ENCODE measurements at regions not wholly inside any gene's neighbourhood (a gene's known extent, or its start where the extent isn't known, plus 50 kb on each side); places are given as distances from the start of the nearest gene placed in this dataset.

- H3K4me1 Mint-ChIP-seq (ENCODE audit: low read depth), result no peaks in the 10 kb centered on the region
- no peaks in the 10 kb centered on the region for H3K27me3 Mint-ChIP-seq (ENCODE audit: low read depth)
- no peaks in the 10 kb centered on the region for H3K36me3 Mint-ChIP-seq (ENCODE audit: low read depth)
- TF ChIP-seq CTCF (IDR thresholded peaks at IDR 0.05), result no peak
- H3K27ac Mint-ChIP-seq (ENCODE audit: unreplicated experiment), result no peak overlapping the region
- DNase-seq (ENCODE audit: low spot score), result no peak
- H3K4me3 Mint-ChIP-seq (ENCODE audit: unreplicated experiment), result no peak overlapping the region
- H3K9me3 Mint-ChIP-seq (ENCODE audit: low read depth), result peaks cover 11% of the 10 kb centered on the region
These were observed 216.4 kb upstream of the TSHZ2 start for GRCh38 chr20:52755744-52756143.

- Mint-ChIP-seq H3K27ac (ENCODE audit: unreplicated experiment) (no peak overlapping the region), H3K9me3 (ENCODE audit: low read depth) (peaks cover 11% of the 10 kb centered on the region), H3K27me3 (ENCODE audit: low read depth) (no peaks in the 10 kb centered on the region), H3K4me3 (ENCODE audit: unreplicated experiment) (no peak overlapping the region), H3K4me1 (ENCODE audit: low read depth) (no peaks in the 10 kb centered on the region), H3K36me3 (ENCODE audit: low read depth) (no peaks in the 10 kb centered on the region)
- TF ChIP-seq CTCF (IDR thresholded peaks at IDR 0.05), result no peak
- no peak for DNase-seq (ENCODE audit: low spot score)
These were observed 217.8 kb upstream of the TSHZ2 start for GRCh38 chr20:52754366-52754765.

- peaks cover 11% of the 10 kb centered on the region for H3K9me3 Mint-ChIP-seq (ENCODE audit: low read depth)
- H3K27me3 Mint-ChIP-seq (ENCODE audit: low read depth), result no peaks in the 10 kb centered on the region
- no peaks in the 10 kb centered on the region for H3K36me3 Mint-ChIP-seq (ENCODE audit: low read depth)
- H3K4me3 Mint-ChIP-seq (ENCODE audit: unreplicated experiment), result no peak overlapping the region
- H3K4me1 Mint-ChIP-seq (ENCODE audit: low read depth), result no peaks in the 10 kb centered on the region
- no peak for DNase-seq (ENCODE audit: low spot score)
- H3K27ac Mint-ChIP-seq (ENCODE audit: unreplicated experiment), result no peak overlapping the region
- no peak for TF ChIP-seq CTCF (IDR thresholded peaks at IDR 0.05)
These were observed 220.1 kb upstream of the TSHZ2 start for GRCh38 chr20:52752023-52752422.

- Mint-ChIP-seq H3K9me3 (ENCODE audit: low read depth) (peaks cover 11% of the 10 kb centered on the region), H3K4me1 (ENCODE audit: low read depth) (no peaks in the 10 kb centered on the region), H3K36me3 (ENCODE audit: low read depth) (no peaks in the 10 kb centered on the region), H3K27ac (ENCODE audit: unreplicated experiment) (no peak overlapping the region), H3K27me3 (ENCODE audit: low read depth) (no peaks in the 10 kb centered on the region), H3K4me3 (ENCODE audit: unreplicated experiment) (no peak overlapping the region)
- no peak for DNase-seq (ENCODE audit: low spot score)
- TF ChIP-seq CTCF (IDR thresholded peaks at IDR 0.05), result no peak
These were observed 220.6 kb upstream of the TSHZ2 start for GRCh38 chr20:52751571-52751970.

GRCh38 chr20:52749938-52750337 is 222.2 kb upstream of the TSHZ2 start:
- Mint-ChIP-seq H3K9me3 (ENCODE audit: low read depth) (peaks cover 11% of the 10 kb centered on the region), H3K27me3 (ENCODE audit: low read depth) (no peaks in the 10 kb centered on the region), H3K27ac (ENCODE audit: unreplicated experiment) (no peak overlapping the region), H3K36me3 (ENCODE audit: low read depth) (no peaks in the 10 kb centered on the region), H3K4me3 (ENCODE audit: unreplicated experiment) (no peak overlapping the region), H3K4me1 (ENCODE audit: low read depth) (no peaks in the 10 kb centered on the region)
- TF ChIP-seq CTCF (IDR thresholded peaks at IDR 0.05), result no peak
- no peak for DNase-seq (ENCODE audit: low spot score)
